GM23338 (cell line): ENCODE measurements at regions not wholly inside any gene's neighbourhood (a gene's known extent, or its start where the extent isn't known, plus 50 kb on each side); places are given as distances from the start of the nearest gene placed in this dataset.

ENCODE experiments used
- ATAC-seq: fragments of 200-7000 bp; cut with Tn5 transposase; 3 replicates; pipeline ENCODE4 v1.9.1; 2020
- DNase-seq: peaks from one replicate; pipeline ENCODE4 v3.0.0-alpha.2; 2015; ENCODE audit warnings: low spot score
- H2AFZ ChIP-seq: fragments of 200-600 bp; sonication (generic); 2 replicates; pipeline ENCODE4 v1.8.0; 2016; ENCODE audit warnings: antibody characterized with exemption, mild to moderate bottlenecking, moderate library complexity
- H3F3A ChIP-seq: fragments of 200-600 bp; sonication (generic); replicated peaks from 2 replicates; pipeline ENCODE4 v1.8.0; 2017; ENCODE audit warnings: antibody characterized with exemption, mixed run types, low read depth
- H3K27ac ChIP-seq: fragments of 200-600 bp; sonication (generic); 2 replicates; pipeline ENCODE4 v1.6.1; 2016; ENCODE audit warnings: low read depth
- H3K27me3 ChIP-seq: fragments of 200-600 bp; sonication (generic); 2 replicates; pipeline ENCODE4 v1.8.0; 2016; ENCODE audit warnings: mild to moderate bottlenecking, mixed run types, moderate library complexity; ENCODE audit not compliant: insufficient read depth
- H3K36me3 ChIP-seq: fragments of 200-600 bp; sonication (generic); 2 replicates; pipeline ENCODE4 v1.8.0; 2016; ENCODE audit warnings: mild to moderate bottlenecking; ENCODE audit not compliant: insufficient read depth
- H3K4me1 ChIP-seq: fragments of 200-600 bp; sonication (generic); 2 replicates; pipeline ENCODE4 v1.8.0; 2016; ENCODE audit warnings: mild to moderate bottlenecking, moderate library complexity; ENCODE audit not compliant: insufficient read depth
- H3K4me2 ChIP-seq: fragments of 200-600 bp; sonication (generic); 2 replicates; pipeline ENCODE4 v1.7.1; 2017; ENCODE audit warnings: mixed run types
- H3K4me3 ChIP-seq: fragments of 200-600 bp; sonication (generic); 2 replicates; pipeline ENCODE4 v1.6.1; 2016; ENCODE audit warnings: mixed run types
- H3K79me2 ChIP-seq: fragments of 200-600 bp; sonication (generic); replicated peaks from 2 replicates; pipeline ENCODE4 v1.8.0; 2017; ENCODE audit warnings: mild to moderate bottlenecking; ENCODE audit not compliant: insufficient read depth
- H3K9me2 ChIP-seq: fragments of 200-600 bp; sonication (generic); 2 replicates; pipeline ENCODE4 v1.8.0; 2017; ENCODE audit not compliant: insufficient read depth
- H4K20me1 ChIP-seq: fragments of 200-600 bp; sonication (generic); replicated peaks from 2 replicates; pipeline ENCODE4 v1.8.0; 2017; ENCODE audit warnings: mild to moderate bottlenecking; ENCODE audit not compliant: insufficient read depth
- H3K27ac Mint-ChIP-seq: 2 replicates; pipeline ENCODE4 v1.8.0; 2020; ENCODE audit warnings: inconsistent platforms, mild to moderate bottlenecking, moderate library complexity, mixed read lengths
- H3K27me3 Mint-ChIP-seq: 3 replicates; pipeline ENCODE4 v1.8.0; 2022; ENCODE audit warnings: low read depth, mild to moderate bottlenecking, moderate library complexity, mixed read lengths, inconsistent platforms; ENCODE audit not compliant: insufficient read depth, poor library complexity
- H3K36me3 Mint-ChIP-seq: 3 replicates; pipeline ENCODE4 v1.8.0; 2021; ENCODE audit warnings: low read depth, mild to moderate bottlenecking, inconsistent platforms, moderate library complexity, mixed read lengths
- H3K4me1 Mint-ChIP-seq: 3 replicates; pipeline ENCODE4 v1.8.0; 2020; ENCODE audit warnings: mild to moderate bottlenecking, inconsistent platforms, mixed read lengths
- H3K4me3 Mint-ChIP-seq: 3 replicates; pipeline ENCODE4 v1.8.0; 2021; ENCODE audit warnings: moderate library complexity, mild to moderate bottlenecking, inconsistent platforms, mixed read lengths
- H3K9me3 Mint-ChIP-seq: 3 replicates; pipeline ENCODE4 v1.8.0; 2020; ENCODE audit warnings: moderate library complexity, mild to moderate bottlenecking, inconsistent platforms, mixed read lengths
- EZH2 ChIP-seq: fragments of 200-600 bp; sonication (generic); IDR thresholded peaks from one replicate; pipeline ENCODE4 v1.8.0; 2017; ENCODE audit warnings: antibody characterized with exemption, mild to moderate bottlenecking, low read depth; ENCODE audit not compliant: unreplicated experiment
- EZH2phosphoT487 ChIP-seq: fragments of 200-600 bp; sonication (generic); IDR thresholded peaks from one replicate; pipeline ENCODE4 v1.8.1; 2018; ENCODE audit warnings: antibody characterized with exemption; ENCODE audit not compliant: unreplicated experiment
- NANOG ChIP-seq: IDR thresholded peaks from 2 replicates; pipeline ENCODE4 v1.6.1; 2016; ENCODE audit warnings: antibody characterized with exemption, borderline replicate concordance
- POLR2AphosphoS5 ChIP-seq: IDR thresholded peaks from 2 replicates; pipeline ENCODE4 v1.6.1; 2016; ENCODE audit warnings: antibody characterized with exemption, low read depth
- STAT1 ChIP-seq: IDR thresholded peaks from one replicate; pipeline ENCODE4 v1.6.1; 2016; ENCODE audit warnings: antibody characterized with exemption; ENCODE audit not compliant: unreplicated experiment
- ZNF331 ChIP-seq: fragments of 250-450 bp; sonication (Bioruptor Pico); IDR thresholded peaks from 2 replicates; pipeline ENCODE4 v1.5.0; 2020; ENCODE audit warnings: low read depth, mild to moderate bottlenecking, moderate library complexity
- TF ChIP-seq, protein P1 (sequence below): fragments of 250-450 bp; sonication (Bioruptor Pico); IDR thresholded peaks from 2 replicates; pipeline ENCODE4 v1.5.0; 2020; ENCODE audit warnings: mild to moderate bottlenecking, moderate library complexity
- TF ChIP-seq, protein P2 (sequence below): IDR thresholded peaks from one replicate; pipeline ENCODE4 v1.6.1; 2018; ENCODE audit warnings: antibody characterized with exemption; ENCODE audit not compliant: unreplicated experiment

DNA sequence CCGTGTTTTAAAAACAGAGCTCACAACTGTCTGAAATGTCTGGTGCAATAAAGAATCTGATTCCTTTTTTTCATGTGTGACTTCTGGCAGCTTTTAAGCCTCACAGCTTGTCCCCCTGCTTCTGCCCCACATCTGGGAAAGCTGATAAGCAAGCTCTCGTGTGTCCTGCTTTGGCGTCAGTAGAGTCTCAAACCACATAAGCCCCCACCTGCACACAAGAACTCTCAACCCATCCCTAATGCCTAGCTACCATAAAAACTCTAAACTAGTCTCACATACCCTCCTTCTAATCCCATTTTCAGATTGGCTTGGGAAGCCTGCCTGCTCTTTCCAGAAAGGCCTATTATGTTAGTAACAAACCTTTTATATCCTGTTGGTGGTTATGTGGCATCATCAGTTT, 94.6 kb upstream of the DAB1 start (continued):
- no peak for TF ChIP-seq ZNF331 (CRISPR knock-in tag)
- TF ChIP-seq POLR2AphosphoS5 = no peak
- no peak for TF ChIP-seq STAT1
- no peak for TF ChIP-seq EZH2phosphoT487
- no peak for TF ChIP-seq NANOG

DNA sequence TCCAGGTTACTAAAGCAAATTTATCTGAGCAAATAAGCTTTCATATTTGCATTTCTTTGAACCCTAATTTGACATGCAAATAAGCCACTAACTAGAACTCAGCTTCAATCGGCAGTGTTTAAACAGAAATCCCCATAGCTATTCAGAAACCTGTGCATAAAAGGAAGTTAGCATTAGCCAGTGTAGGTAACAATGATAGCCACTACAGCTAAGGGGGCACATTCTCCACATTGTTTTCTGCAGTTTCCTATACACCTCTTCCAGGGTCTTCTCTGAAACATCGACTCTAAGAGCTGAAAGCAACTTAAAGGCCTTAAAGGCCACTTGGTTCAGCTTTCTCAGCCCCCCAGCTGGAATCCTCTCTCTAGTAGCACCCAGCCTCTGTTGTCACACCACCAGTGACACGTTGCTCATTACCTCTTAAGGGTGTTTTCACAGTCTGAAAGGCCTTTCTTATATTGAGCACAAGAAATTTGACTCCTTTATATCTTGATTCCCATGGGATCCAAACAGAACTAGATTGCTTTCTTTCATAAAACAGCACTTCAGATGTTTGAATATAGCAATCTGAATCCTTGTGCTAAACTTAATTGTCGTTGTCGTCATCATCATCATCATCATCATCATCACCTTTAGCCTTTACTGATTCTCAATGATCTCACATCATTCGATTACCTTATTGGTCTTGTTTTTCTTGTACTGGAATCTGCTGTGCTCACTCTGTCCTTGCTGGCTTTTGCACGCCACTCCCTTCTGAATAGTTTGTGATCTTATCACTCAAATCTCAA, 93.9 kb upstream of the DAB1 start:
- Mint-ChIP-seq H3K9me3 (no peaks in the 10 kb centered on the region), H3K36me3 (no peaks in the 10 kb centered on the region), H3K27ac (no peak overlapping the region), H3K27me3 (peaks cover 4% of the 10 kb centered on the region), H3K4me1 (peaks cover 32% of the 10 kb centered on the region), H3K4me3 (no peak overlapping the region)
- no peak overlapping the region for H3K4me3 ChIP-seq
- no peaks in the 10 kb centered on the region for H3K79me2 ChIP-seq
- no peaks in the 10 kb centered on the region for H3K9me2 ChIP-seq
- no peak overlapping the region; the same call in 1 of the 2 replicates for H3K27ac ChIP-seq
- no peaks in the 10 kb centered on the region for H4K20me1 ChIP-seq
- peak overlapping the region; percentile 44 for H3K4me2 ChIP-seq
- H2AFZ ChIP-seq = no peak overlapping the region
- H3F3A ChIP-seq = no peaks in the 10 kb centered on the region
- no peaks in the 10 kb centered on the region for H3K27me3 ChIP-seq
- peak; percentile 46 for DNase-seq
- peaks cover 29% of the 10 kb centered on the region for H3K4me1 ChIP-seq
- ATAC-seq = peak; percentile 61
- TF ChIP-seq EZH2phosphoT487 (no peak), NANOG (peak; percentile 34; the same call in 1 of the 2 replicates)
- H3K36me3 ChIP-seq = no peaks in the 10 kb centered on the region

DNA sequence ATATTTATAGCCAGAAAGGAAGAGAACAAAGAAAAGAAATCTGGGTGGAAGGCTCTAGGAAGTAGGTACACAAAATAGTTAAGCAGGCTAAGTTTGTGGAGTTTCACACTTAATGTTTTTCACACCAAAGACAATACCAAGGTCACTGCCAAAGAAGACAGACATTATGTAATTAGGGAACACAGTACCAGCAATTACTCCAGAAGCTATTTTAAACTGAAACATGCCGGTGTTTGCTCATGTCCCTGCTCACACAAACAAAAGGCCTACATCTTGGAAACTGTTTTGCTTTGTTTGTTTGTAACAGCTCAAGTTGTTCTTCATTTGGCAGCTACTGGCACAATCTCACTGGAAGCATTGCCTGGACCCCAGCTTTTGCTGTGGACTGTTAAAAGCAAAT, 88.5 kb upstream of the DAB1 start:
- H3K27ac ChIP-seq = no peak overlapping the region
- Mint-ChIP-seq H3K4me1 (peaks cover 9% of the 10 kb centered on the region), H3K9me3 (no peaks in the 10 kb centered on the region), H3K4me3 (no peak overlapping the region), H3K27me3 (peaks cover 5% of the 10 kb centered on the region), H3K36me3 (no peaks in the 10 kb centered on the region), H3K27ac (no peak overlapping the region)
- H3K4me3 ChIP-seq = no peak overlapping the region
- H3K79me2 ChIP-seq = no peaks in the 10 kb centered on the region
- peaks cover 8% of the 10 kb centered on the region; the same call in 1 of the 2 replicates for H3K9me2 ChIP-seq
- H3K36me3 ChIP-seq = no peaks in the 10 kb centered on the region
- no peak overlapping the region for H3K4me2 ChIP-seq
- DNase-seq = no peak
- no peaks in the 10 kb centered on the region for H3K27me3 ChIP-seq
- H3K4me1 ChIP-seq = 0 out of 2 replicates have a peak, but pooled peaks cover 9% of the 10 kb centered on the region
- no peak overlapping the region for H2AFZ ChIP-seq
- H4K20me1 ChIP-seq = no peaks in the 10 kb centered on the region
- H3F3A ChIP-seq = no peaks in the 10 kb centered on the region
- no peak for ATAC-seq
- TF ChIP-seq NANOG = no peak
- TF ChIP-seq STAT1 = no peak
- no peak for TF ChIP-seq EZH2phosphoT487
- TF ChIP-seq, protein P1, sequence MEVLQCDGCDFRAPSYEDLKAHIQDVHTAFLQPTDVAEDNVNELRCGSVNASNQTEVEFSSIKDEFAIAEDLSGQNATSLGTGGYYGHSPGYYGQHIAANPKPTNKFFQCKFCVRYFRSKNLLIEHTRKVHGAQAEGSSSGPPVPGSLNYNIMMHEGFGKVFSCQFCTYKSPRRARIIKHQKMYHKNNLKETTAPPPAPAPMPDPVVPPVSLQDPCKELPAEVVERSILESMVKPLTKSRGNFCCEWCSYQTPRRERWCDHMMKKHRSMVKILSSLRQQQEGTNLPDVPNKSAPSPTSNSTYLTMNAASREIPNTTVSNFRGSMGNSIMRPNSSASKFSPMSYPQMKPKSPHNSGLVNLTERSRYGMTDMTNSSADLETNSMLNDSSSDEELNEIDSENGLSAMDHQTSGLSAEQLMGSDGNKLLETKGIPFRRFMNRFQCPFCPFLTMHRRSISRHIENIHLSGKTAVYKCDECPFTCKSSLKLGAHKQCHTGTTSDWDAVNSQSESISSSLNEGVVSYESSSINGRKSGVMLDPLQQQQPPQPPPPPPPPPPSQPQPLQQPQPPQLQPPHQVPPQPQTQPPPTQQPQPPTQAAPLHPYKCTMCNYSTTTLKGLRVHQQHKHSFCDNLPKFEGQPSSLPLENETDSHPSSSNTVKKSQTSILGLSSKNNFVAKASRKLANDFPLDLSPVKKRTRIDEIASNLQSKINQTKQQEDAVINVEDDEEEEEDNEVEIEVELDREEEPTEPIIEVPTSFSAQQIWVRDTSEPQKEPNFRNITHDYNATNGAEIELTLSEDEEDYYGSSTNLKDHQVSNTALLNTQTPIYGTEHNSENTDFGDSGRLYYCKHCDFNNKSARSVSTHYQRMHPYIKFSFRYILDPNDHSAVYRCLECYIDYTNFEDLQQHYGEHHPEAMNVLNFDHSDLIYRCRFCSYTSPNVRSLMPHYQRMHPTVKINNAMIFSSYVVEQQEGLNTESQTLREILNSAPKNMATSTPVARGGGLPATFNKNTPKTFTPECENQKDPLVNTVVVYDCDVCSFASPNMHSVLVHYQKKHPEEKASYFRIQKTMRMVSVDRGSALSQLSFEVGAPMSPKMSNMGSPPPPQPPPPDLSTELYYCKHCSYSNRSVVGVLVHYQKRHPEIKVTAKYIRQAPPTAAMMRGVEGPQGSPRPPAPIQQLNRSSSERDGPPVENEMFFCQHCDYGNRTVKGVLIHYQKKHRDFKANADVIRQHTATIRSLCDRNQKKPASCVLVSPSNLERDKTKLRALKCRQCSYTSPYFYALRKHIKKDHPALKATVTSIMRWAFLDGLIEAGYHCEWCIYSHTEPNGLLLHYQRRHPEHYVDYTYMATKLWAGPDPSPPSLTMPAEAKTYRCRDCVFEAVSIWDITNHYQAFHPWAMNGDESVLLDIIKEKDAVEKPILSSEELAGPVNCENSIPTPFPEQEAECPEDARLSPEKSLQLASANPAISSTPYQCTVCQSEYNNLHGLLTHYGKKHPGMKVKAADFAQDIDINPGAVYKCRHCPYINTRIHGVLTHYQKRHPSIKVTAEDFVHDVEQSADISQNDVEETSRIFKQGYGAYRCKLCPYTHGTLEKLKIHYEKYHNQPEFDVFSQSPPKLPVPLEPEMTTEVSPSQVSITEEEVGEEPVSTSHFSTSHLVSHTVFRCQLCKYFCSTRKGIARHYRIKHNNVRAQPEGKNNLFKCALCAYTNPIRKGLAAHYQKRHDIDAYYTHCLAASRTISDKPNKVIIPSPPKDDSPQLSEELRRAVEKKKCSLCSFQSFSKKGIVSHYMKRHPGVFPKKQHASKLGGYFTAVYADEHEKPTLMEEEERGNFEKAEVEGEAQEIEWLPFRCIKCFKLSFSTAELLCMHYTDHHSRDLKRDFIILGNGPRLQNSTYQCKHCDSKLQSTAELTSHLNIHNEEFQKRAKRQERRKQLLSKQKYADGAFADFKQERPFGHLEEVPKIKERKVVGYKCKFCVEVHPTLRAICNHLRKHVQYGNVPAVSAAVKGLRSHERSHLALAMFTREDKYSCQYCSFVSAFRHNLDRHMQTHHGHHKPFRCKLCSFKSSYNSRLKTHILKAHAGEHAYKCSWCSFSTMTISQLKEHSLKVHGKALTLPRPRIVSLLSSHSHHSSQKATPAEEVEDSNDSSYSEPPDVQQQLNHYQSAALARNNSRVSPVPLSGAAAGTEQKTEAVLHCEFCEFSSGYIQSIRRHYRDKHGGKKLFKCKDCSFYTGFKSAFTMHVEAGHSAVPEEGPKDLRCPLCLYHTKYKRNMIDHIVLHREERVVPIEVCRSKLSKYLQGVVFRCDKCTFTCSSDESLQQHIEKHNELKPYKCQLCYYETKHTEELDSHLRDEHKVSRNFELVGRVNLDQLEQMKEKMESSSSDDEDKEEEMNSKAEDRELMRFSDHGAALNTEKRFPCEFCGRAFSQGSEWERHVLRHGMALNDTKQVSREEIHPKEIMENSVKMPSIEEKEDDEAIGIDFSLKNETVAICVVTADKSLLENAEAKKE = no peak
- TF ChIP-seq, protein P2, sequence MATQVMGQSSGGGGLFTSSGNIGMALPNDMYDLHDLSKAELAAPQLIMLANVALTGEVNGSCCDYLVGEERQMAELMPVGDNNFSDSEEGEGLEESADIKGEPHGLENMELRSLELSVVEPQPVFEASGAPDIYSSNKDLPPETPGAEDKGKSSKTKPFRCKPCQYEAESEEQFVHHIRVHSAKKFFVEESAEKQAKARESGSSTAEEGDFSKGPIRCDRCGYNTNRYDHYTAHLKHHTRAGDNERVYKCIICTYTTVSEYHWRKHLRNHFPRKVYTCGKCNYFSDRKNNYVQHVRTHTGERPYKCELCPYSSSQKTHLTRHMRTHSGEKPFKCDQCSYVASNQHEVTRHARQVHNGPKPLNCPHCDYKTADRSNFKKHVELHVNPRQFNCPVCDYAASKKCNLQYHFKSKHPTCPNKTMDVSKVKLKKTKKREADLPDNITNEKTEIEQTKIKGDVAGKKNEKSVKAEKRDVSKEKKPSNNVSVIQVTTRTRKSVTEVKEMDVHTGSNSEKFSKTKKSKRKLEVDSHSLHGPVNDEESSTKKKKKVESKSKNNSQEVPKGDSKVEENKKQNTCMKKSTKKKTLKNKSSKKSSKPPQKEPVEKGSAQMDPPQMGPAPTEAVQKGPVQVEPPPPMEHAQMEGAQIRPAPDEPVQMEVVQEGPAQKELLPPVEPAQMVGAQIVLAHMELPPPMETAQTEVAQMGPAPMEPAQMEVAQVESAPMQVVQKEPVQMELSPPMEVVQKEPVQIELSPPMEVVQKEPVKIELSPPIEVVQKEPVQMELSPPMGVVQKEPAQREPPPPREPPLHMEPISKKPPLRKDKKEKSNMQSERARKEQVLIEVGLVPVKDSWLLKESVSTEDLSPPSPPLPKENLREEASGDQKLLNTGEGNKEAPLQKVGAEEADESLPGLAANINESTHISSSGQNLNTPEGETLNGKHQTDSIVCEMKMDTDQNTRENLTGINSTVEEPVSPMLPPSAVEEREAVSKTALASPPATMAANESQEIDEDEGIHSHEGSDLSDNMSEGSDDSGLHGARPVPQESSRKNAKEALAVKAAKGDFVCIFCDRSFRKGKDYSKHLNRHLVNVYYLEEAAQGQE = no peak
- TF ChIP-seq POLR2AphosphoS5 = no peak
- TF ChIP-seq EZH2 = no peak
